ENCODE measurements at regions not wholly inside any gene's neighbourhood (a gene's known extent, or its start where the extent isn't known, plus 50 kb on each side); places are given as distances from the start of the nearest gene placed in this dataset.

- no peak for TF ChIP-seq CTCF (IDR thresholded peaks at IDR 0.05)
Observed at GRCh38 chr16:65365732-65366715, 244.2 kb upstream of the CDH11 start.

- no peak for TF ChIP-seq CTCF (IDR thresholded peaks at IDR 0.05)
Observed at GRCh38 chr16:65355706-65356105, 233.8 kb upstream of the CDH11 start.

GRCh38 chr16:65353183-65353582 lies 231.3 kb upstream of the CDH11 start:
- TF ChIP-seq CTCF (IDR thresholded peaks at IDR 0.05) = no peak

GRCh38 chr16:65349626-65350025 lies 227.8 kb upstream of the CDH11 start:
- no peak for TF ChIP-seq CTCF (IDR thresholded peaks at IDR 0.05)

GRCh38 chr16:65343556-65343955 lies 221.7 kb upstream of the CDH11 start:
- TF ChIP-seq CTCF (IDR thresholded peaks at IDR 0.05) = no peak

- no peak for TF ChIP-seq CTCF (IDR thresholded peaks at IDR 0.05)
Observed at GRCh38 chr16:65342231-65342866, 220.5 kb upstream of the CDH11 start.

GRCh38 chr16:65339062-65339461 lies 217.2 kb upstream of the CDH11 start:
- TF ChIP-seq CTCF (IDR thresholded peaks at IDR 0.05) = no peak
